HG03139 (cell line): ENCODE measurements at regions not wholly inside any gene's neighbourhood (a gene's known extent, or its start where the extent isn't known, plus 50 kb on each side); places are given as distances from the start of the nearest gene placed in this dataset.

Source experiments
- ATAC-seq: cut with Tn5 transposase; IDR thresholded peaks from one replicate; pipeline ENCODE4 v1.9.1; 2021; ENCODE audit not compliant: unreplicated experiment

DNA sequence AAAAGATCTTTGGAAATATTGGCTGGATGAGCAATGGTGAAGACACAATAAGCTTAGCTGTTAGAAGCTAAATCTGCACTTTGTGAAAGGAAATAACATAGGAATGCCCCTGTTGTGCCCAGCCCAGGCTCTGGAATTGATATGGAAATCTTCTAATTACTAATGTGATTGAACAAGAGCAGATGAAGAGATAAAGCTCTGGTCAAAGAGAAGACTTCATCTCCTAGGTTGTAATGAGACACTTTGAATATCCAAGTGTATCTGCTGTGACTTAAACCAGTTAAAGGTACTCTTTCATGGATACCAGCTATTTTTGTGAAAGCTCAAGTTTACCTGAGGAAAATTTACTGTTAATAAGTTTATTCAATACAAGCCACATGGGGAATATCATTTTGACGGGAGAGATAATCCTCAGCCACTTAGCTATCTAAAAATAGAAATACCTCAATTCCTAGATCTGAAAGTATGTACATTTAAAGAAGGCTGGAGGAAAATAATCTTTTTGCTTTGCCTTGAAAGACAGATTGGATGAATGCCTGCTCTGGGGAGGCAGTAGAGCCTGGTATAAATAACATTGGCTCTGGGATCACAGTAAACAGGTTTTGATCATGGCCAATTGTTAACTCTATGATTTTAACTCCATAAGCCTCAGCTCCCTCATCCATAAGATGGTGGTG, 494.0 kb upstream of the B3GALT2 start:
- ATAC-seq: no peak

DNA sequence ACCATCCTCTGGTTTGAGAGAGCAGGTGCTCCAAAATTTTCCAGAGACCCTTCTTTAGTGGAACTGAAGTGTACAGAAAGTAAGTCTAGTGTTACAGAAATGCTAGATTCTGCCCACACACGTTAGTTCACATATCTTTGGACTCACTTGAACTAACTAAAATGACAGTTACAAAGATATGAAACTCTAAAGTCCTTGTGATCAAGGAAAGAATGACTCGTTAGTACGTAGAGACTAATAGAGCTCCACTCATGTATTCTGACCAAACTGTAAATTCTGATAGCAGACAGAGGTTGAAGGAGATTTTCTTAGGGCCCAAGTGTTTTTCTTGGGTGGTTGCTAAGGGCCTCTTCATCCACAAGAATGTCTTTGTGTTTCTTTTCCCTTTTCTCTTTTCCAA, 491.5 kb upstream of the B3GALT2 start:
- ATAC-seq: no peak

DNA sequence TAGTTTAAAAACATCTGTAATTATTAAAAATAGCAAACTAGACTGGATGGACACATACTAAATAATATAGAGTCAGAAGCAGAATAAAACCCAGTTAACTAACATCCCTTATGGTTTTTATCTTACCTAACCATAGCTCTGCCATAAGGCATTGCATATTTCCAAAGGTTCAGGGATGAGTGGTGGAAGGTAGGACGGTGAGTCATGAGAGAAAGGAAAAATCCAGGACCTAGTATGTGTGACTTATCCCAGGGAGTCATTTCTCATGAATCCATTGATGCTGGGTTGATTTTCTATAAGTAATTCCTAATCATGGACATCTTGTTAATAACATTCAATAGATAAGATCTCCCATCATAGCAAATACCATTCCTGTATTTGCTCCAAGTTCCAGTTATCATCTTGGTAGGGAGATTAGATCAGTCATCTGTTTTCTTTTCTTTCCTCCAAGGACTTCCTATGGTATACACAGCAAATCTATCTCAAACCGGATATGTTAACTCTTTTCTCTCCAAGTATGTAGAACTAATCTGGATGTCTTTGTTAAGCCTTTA, 490.7 kb upstream of the B3GALT2 start:
- no peak for ATAC-seq

DNA sequence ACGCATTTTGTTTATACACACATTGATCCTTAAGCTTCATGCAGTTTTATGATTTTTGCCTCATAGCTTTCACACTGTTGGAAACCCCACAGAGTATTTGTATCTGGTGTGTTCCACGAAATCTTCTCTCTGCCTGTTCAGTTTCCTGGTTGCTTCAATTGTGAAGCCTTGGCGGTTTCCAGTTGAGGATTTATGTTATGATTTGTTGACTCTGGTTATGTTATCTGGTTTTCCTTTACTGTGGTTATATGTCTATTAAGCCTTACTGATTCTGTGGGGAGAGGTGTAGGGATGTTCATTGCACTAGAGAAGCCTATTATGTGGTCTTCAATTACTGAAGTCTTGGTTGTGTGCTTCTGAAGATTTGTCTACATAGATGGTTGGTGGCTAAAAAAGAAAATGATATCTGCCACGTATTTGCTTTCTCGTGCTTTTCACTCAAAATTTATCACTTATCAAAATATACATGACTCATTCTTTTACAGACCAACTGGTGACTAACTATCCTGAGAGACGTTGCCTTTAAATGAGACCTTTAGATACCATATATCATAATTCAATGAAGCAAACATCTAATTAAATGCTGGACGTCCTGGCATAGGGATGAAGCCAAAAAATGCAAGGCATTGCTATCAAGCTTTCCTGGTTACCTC, 488.0 kb upstream of the B3GALT2 start:
- no peak for ATAC-seq

DNA sequence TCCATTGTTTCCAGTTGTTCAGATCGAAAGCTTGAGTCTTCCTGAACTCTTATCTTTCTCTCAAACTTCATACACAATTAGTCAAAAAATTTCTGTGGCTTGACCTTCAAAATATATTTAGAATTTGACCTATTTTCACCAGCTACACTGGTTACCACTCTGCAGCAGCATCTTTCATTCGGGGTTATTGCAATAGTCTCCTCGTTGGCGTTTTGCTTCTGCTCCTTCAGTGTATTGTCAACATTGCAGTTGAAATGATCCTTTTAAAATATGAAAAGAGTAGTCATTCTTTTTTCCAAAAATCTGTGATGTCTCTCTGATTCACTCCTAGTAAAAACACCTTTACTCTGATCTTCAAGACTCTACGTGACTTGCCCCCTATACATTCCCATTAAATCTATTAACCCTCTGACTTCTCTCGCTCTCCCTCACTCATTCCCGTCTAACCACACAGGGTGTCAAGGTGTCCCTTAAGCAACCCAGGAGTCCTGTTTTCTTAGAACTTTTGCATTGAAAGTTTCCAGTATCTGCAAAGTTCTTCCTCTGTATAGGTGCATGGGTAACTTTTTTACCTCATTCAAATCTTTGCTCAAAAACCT, 480.2 kb upstream of the B3GALT2 start:
- ATAC-seq: no peak

DNA sequence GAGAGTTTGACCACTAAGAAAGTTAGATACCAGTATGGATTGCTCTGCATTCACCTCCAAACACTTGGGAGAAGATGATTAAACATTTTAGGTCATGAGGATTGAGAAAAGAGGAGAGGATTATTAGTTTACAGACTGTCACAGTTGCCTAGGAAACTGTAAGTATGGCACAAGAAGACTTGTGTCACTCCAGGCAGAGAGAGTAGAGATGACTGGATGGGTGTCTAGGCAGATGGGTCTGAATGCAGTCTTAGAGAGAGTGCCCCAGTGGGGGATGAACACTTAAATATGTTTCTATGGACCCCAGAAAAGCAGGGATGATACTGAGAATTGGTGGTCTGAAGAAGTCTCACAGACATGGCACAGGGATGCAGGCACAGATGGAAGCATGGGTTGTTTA, 477.6 kb upstream of the B3GALT2 start:
- ATAC-seq: no peak

DNA sequence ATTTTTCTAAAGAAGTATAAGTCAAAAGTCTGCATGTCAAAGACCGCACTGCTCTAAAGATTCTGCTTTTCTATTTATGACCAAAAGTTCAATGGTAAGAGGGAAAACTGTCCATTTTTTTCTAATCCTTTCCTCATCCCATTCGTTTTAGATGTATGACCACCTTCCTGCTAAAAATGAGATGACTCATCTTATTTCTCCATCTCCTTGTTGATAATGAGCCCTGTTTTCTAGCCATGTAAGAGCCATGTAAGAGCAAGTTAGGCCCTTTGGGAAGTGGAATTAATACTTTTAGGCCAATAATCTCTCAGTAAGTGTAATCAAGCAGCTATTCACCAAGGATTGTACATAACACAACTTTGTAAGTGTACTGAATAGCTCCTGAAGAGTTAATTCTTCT, 475.6 kb upstream of the B3GALT2 start:
- ATAC-seq: no peak

DNA sequence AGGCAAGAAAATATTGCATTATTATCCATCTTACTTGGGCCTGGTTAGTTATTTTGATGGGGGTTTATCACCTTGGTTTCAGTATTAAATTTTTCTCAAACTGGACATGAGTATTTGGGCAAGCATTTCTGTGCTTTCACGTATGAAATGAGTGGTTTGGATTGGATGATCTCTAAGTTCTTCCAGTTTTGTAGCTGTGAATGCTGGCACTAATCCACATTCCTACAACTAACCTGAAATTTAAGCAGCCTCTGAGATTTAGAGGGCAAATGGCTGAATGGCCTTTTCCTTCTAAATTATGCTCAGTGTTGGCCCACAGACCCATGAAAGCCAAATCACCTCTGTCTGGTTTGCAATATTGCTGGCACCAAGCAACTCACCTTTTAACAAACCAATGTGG, 475.0 kb upstream of the B3GALT2 start:
- no peak for ATAC-seq

DNA sequence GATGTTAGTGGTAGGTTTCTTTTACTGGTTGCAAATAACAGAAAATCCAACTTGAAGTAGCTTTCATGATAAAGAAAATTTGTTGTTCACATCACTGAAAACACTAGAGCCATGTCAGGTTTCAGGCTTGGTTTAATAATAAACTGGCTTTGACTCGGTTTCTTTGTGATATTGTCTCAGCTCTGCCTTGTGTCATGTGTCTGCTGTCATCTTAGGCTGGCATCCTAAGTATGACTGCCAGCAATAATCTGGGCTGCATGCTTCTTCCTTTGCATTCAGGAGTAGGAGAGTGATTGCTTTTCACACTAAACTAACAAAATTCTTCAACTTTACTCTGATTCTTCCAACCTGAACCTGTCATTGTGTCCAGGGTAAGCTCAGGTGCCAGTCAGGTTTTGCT, 474.0 kb upstream of the B3GALT2 start:
- ATAC-seq: no peak

DNA sequence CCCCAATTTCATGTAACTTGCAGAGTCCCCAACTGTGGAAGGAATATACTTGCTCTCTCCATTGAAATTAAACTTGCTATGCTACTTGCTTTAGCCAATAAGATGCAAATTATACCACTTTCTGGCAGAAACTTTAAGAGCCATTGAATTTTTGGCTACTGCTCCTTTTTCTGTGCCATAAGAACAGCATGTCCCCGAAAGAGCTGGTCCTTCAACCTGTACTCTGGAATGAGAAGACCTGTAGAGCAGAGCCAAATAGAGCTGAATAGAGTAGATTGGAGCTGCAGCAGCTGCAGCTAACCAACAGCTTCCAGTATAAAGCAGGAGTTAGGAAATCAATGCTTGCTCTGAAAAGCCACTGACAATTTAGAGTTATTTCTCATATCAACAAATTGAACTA, 472.3 kb upstream of the B3GALT2 start:
- no peak for ATAC-seq

DNA sequence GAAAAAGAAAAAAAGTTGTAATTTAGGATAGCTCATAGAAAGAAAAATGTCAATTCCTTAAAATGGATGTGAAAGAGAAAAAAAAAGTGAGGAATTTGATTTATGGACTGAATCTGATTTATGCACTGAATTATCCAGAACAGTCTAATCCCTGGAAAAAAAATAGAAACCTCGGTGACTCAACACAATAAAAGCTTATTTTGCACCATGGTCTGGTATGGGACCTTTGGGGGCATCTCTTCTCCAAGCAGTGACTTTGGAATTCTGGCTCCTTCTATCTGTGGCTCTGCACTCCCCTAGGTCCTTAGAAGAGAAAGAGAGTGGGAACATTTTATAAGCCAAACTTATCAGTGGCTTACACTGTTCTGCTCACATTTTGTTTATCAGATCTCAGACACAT, 471.7 kb upstream of the B3GALT2 start:
- no peak for ATAC-seq

DNA sequence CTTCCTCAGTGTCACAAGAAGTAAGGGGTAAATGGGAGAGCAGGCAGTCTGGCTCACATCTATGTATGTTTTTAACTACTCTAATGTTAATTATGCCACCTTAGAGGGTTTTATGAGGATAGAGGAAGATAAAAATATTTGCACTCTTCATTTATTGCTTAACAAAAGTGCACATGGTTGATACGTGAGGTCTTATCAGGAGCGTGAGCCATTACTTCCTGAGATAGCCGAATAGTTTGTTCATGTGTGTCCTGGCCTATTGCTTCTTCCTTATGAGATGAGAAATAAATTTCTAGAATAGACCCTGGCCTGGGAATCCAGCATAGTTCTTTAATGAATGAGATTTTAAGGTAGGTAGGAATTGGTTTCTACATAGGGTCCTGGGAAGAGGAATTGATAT, 471.1 kb upstream of the B3GALT2 start:
- ATAC-seq: no peak

DNA sequence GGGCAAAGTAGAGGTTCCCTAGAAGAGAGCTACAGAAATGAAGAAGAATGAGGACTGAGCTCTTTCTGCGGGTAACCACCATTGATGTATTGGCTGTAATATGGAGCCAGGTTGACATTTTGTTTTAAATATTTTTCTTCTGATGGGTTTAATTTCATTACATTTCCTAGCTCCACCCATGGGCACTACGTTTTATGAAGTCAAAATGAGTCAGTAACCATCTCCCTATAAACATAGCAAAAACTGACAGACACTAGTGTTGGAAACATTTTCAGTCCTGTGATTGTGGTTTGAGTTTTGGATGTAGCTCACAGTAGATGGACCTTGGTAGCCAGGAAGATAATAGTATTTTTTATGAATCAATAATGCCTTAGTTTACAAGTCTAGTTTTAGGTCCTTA, 470.4 kb upstream of the B3GALT2 start:
- no peak for ATAC-seq

DNA sequence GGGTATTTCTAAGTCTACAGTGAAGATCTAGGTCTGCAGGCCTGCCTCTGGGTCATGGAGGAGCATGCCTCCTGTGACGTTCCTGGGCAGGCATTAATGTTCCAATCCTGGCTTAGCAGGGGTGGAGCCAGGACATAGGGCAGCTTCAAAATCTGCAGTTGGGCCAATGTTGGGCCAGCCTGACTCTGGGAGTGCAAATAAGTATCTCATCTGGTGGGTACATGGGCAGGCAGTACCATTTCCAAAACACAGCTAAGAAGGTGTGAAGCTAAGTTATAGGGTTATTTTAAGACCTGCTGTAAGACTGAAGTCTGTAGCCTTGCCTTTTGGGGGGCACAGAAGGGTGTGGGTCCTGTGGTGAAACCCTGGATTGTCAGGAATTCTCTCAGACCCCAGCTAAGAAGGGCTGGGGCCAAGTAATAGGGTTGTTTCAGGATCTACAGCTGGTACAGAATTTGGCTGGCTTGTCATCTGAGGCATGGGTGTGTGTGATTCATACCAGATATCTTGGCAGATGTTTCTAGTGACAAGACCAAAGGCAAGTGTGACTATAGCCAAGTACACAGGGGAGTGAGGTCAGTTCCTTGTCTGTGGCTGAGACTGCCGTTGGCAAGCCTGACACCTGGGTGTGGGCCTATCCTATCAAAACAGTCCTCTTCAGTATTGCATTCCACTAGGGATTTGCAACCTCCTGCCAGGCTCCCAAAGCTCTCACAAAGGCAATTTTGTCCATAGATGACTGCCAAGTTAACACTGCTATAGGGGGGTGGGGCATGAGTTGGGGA, 468.7 kb upstream of the B3GALT2 start:
- no peak for ATAC-seq

DNA sequence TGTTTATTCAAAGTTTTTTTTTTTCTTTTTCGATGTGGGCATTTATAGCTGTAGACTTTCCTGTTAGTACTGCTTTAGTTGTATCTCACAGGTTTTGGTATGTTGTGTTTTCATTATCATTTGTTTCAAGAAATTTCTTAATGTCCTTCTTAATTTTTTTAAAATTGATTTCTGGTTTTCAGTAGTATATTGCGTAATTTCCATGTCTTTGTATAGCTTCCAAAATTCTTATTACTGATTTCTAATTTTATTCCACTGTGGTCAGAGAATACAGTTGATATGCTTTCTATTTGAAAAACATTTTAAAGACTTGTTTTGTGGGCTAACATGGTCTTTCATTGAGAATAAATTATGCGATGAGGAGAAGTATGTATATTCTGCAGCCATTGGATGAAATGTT, 463.2 kb upstream of the B3GALT2 start:
- ATAC-seq: no peak

DNA sequence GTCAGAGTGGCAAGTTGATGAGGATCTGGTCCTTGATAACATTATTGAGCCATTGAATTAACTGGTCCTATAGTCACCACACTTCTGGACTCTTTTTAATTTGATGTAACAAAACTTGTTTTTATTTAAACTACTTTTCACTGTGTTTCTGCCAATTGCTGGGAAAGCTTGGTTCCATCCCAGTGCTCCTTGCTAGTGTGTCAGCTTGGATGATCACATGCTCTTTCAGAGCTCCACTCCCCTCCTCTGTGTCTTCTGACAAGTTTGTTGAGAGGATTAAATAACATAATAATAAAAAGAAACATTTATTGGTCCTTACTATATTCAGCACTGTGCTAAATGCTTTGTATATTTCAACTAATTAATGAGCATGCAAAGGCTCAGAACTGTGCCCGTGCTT, 448.5 kb upstream of the B3GALT2 start:
- ATAC-seq: no peak

DNA sequence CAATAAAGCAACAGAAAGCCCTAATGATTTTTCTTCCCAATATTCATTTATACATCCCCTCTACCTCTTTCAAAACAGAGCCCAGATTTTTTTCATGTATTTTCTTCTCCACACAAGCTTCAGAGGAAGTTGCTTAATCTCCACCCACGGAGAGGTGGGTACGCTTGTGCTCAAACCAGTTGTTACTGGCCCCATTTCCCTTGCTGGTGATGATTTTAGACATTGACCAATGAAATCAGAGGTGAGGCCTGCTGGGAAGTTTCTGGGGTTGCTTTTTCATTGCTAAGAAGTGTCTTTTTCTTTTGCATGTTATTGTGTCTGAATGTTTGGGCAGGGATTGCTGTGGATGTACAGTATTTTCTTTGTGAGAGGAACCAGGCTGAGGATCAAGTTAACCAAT, 448.1 kb upstream of the B3GALT2 start:
- no peak for ATAC-seq

DNA sequence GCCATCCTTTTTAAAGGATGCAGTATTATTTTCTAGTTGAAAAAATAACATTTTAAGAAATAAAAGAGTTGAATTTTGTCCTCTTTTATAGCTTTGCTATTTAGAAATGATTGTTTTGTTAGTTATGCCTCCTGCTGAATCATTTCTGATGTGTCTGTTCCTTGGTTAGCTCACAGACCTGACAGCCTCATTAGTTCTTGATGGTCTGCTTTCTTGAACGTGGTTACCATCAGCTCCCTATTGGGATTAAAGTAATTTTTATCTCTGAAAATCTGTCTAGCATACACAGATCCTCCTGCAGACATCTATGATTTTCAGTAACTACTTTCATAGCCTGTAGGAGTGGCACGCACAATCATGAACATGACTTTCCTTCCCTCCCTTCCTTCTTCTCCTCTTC, 447.6 kb upstream of the B3GALT2 start:
- ATAC-seq: no peak

DNA sequence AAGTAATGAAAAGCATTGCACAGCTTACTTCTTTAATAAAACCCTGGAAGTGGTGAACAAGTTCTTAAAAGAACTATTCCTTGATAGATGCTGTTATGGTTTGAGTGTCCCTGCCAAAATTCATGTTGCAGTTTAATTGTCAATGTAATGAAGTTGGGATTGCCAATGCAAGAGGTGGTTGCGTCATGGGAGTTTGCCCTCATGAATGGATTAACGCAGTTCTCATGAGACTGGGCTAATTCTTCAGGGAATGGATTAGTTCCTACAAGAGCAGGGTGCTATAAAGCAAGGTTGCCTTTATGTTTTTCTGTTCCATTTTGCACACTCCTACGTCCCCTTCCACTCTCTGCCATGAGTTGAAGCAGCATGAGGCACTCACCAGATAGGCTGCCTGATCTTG, 446.7 kb upstream of the B3GALT2 start:
- no peak for ATAC-seq

DNA sequence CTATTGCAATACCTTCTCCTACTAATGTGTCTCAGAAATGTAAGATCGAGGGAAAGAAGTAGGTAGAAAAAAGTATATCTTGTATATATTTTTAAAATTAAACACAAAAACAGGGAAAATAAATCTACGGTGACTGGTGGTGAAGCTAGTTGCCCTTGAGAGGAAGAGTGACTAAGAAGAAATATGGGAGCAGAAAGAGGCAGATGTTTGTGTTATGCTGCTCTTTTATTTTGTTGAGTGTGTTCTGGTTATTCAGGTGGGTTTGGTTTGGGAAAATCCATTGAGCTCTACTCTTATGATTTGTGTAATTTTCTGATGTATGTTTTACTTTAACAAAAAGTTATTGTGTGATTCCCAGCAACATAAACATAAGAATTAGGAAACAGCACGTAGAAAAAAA, 444.9 kb upstream of the B3GALT2 start:
- ATAC-seq: no peak

DNA sequence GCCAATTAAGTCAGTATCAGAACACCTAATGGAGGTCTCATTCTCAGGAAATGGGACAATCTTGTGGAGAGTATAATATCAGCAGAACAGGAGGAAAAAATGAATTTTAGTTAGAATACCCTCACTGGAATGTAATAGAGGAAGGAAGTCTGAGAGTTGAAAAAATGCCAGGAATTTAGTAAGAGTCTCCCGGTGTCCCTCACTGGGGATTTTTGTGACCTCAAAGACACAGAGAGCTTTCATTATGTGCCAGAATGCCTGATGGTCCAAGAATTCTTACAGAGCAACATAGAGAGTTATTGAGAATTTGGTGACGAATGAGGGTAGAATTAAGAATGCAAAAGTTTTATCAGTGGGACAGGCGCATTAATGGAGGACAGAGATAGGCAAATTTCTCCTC, 443.5 kb upstream of the B3GALT2 start:
- ATAC-seq: no peak

DNA sequence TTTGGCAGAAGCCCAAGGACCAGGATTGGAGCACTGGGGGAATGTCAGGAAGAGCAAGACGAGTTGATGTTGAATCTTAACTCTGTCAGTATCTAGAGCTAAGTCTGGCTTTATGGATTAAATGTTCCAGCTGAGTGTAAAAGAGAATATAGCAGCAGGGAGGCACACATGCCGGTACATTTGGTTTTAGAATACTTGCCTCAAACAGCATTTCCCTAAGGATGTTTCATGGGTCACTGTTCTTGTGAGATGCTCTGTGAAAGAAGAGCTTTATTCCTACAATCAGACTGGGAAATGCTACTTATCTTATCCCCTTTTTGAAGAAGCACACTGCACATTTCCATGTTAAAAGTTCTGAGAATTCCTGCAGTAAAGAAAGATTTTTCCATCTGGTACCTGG, 440.3 kb upstream of the B3GALT2 start:
- ATAC-seq: no peak
